IPS-18c (cell line): ENCODE measurements at regions not wholly inside any gene's neighbourhood (a gene's known extent, or its start where the extent isn't known, plus 50 kb on each side); places are given as distances from the start of the nearest gene placed in this dataset.
"Not testable (repeated sequence)": the region's sequence is repeated elsewhere in the genome, so short reads cannot be mapped to it uniquely, and the experiment has no call there.

Source experiments
- H3K4me3 ChIP-seq: 2 replicates; pipeline ENCODE4 v1.7.0; 2013; ENCODE audit warnings: low read depth, mild to moderate bottlenecking, low read length, moderate library complexity; ENCODE audit not compliant: insufficient read depth
- H3K9me3 ChIP-seq: one replicate; pipeline ENCODE4 v1.6.1; 2013; ENCODE audit warnings: mild to moderate bottlenecking, low read length, moderate library complexity; ENCODE audit not compliant: control insufficient read depth, insufficient read depth

GRCh38 chr2:134063916-134064315, 190.0 kb upstream of the MGAT5 start:
- not testable (repeated sequence) for H3K9me3 ChIP-seq, H3K4me3 ChIP-seq

GRCh38 chr2:134070281-134070741, 183.6 kb upstream of the MGAT5 start:
- no peaks in the 10 kb centered on the region for H3K9me3 ChIP-seq
- H3K4me3 ChIP-seq: no peak overlapping the region

GRCh38 chr2:134072341-134072740, 181.5 kb upstream of the MGAT5 start:
- no peaks in the 10 kb centered on the region for H3K9me3 ChIP-seq

GRCh38 chr2:134073023-134073422, 180.8 kb upstream of the MGAT5 start:
- H3K9me3 ChIP-seq: no peaks in the 10 kb centered on the region
- no peak overlapping the region for H3K4me3 ChIP-seq

More at GRCh38 chr2:134072341-134072740, 181.5 kb upstream of the MGAT5 start:
- H3K4me3 ChIP-seq: no peak overlapping the region

GRCh38 chr2:134074619-134075018, 179.3 kb upstream of the MGAT5 start:
- no peak overlapping the region for H3K4me3 ChIP-seq
- no peaks in the 10 kb centered on the region for H3K9me3 ChIP-seq

- H3K9me3 ChIP-seq: no peaks in the 10 kb centered on the region
- H3K4me3 ChIP-seq: no peak overlapping the region
Measured at GRCh38 chr2:134075204-134075603, 178.7 kb upstream of the MGAT5 start.

- no peaks in the 10 kb centered on the region for H3K9me3 ChIP-seq
Measured at GRCh38 chr2:134078354-134078753, 175.5 kb upstream of the MGAT5 start.

GRCh38 chr2:134079373-134079772, 174.5 kb upstream of the MGAT5 start:
- Histone ChIP-seq H3K9me3 (no peaks in the 10 kb centered on the region), H3K4me3 (no peak overlapping the region)

More at GRCh38 chr2:134078354-134078753, 175.5 kb upstream of the MGAT5 start:
- H3K4me3 ChIP-seq: no peak overlapping the region

- Histone ChIP-seq H3K4me3 (no peak overlapping the region), H3K9me3 (no peaks in the 10 kb centered on the region)
Measured at GRCh38 chr2:134080386-134081089, 173.3 kb upstream of the MGAT5 start.

GRCh38 chr2:134081238-134081938, 172.5 kb upstream of the MGAT5 start:
- H3K4me3 ChIP-seq: no peak overlapping the region
- H3K9me3 ChIP-seq: no peaks in the 10 kb centered on the region

- H3K4me3 ChIP-seq: no peak overlapping the region
- H3K9me3 ChIP-seq: no peaks in the 10 kb centered on the region
Measured at GRCh38 chr2:134083548-134083947, 170.3 kb upstream of the MGAT5 start.

GRCh38 chr2:134086594-134087219, 167.2 kb upstream of the MGAT5 start:
- H3K4me3 ChIP-seq: no peak overlapping the region
- no peaks in the 10 kb centered on the region for H3K9me3 ChIP-seq

GRCh38 chr2:134087371-134087921, 166.4 kb upstream of the MGAT5 start:
- Histone ChIP-seq H3K4me3 (no peak overlapping the region), H3K9me3 (no peaks in the 10 kb centered on the region)

GRCh38 chr2:134089454-134089853, 164.4 kb upstream of the MGAT5 start:
- H3K4me3 ChIP-seq: no peak overlapping the region
- no peaks in the 10 kb centered on the region for H3K9me3 ChIP-seq

- Histone ChIP-seq H3K9me3 (no peaks in the 10 kb centered on the region), H3K4me3 (no peak overlapping the region)
Measured at GRCh38 chr2:134097740-134098139, 156.1 kb upstream of the MGAT5 start.

- H3K9me3 ChIP-seq: no peaks in the 10 kb centered on the region
- no peak overlapping the region for H3K4me3 ChIP-seq
Measured at GRCh38 chr2:134098321-134098720, 155.6 kb upstream of the MGAT5 start.

GRCh38 chr2:134099273-134099672, 154.6 kb upstream of the MGAT5 start:
- no peaks in the 10 kb centered on the region for H3K9me3 ChIP-seq
- H3K4me3 ChIP-seq: no peak overlapping the region

GRCh38 chr2:134103196-134103595, 150.7 kb upstream of the MGAT5 start:
- no peak overlapping the region for H3K4me3 ChIP-seq
- no peaks in the 10 kb centered on the region for H3K9me3 ChIP-seq
